Astrocyte of the cerebellum (primary cell): ENCODE measurements at regions not wholly inside any gene's neighbourhood (a gene's known extent, or its start where the extent isn't known, plus 50 kb on each side); places are given as distances from the start of the nearest gene placed in this dataset.

Experiments used
- DNase-seq: peaks from one replicate; pipeline ENCODE4 v3.0.0-alpha.2; 2011; ENCODE audit warnings: low read depth
- H3K4me3 ChIP-seq: 2 replicates; pipeline ENCODE4 v1.5.1; 2011; ENCODE audit warnings: mild to moderate bottlenecking, low read depth, low read length, moderate library complexity
- CTCF ChIP-seq: IDR thresholded peaks from 2 replicates; pipeline ENCODE4 v1.5.1; 2012; ENCODE audit warnings: low read length, low read depth, moderate library complexity, mild to moderate bottlenecking; ENCODE audit errors: missing control alignments
- in situ Hi-C: cut with HindIII; loops from 2 replicates; pipeline ENCODE4 v1.10.0; 2017; ENCODE audit warnings: low sequenced_read_pairs

GRCh38 chr9:34802916-34803315, 93.0 kb upstream of the CCL21 start:
- H3K4me3 ChIP-seq, result no peak overlapping the region
- no peak for DNase-seq
- no peak for TF ChIP-seq CTCF
- in situ Hi-C loops, result no loop called here

- no peak for DNase-seq
- no peak overlapping the region for H3K4me3 ChIP-seq
- in situ Hi-C loops, result no loop called here
- TF ChIP-seq CTCF, result no peak
Observed at GRCh38 chr9:34797367-34797766, 87.4 kb upstream of the CCL21 start.

GRCh38 chr9:34796924-34797323, 87.0 kb upstream of the CCL21 start:
- TF ChIP-seq CTCF, result no peak

GRCh38 chr9:34793428-34793827, 83.5 kb upstream of the CCL21 start:
- TF ChIP-seq CTCF, result no peak
- no peak overlapping the region for H3K4me3 ChIP-seq
- no peak for DNase-seq
- in situ Hi-C loops, result no loop called here

More at GRCh38 chr9:34796924-34797323, 87.0 kb upstream of the CCL21 start:
- H3K4me3 ChIP-seq, result no peak overlapping the region
- in situ Hi-C loops, result no loop called here
- DNase-seq, result no peak

- H3K4me3 ChIP-seq, result no peak overlapping the region
- no peak for TF ChIP-seq CTCF
- in situ Hi-C loops, result no loop called here
- DNase-seq, result no peak
Observed at GRCh38 chr9:34783951-34784487, 74.1 kb upstream of the CCL21 start.

GRCh38 chr9:34782372-34782771, 72.4 kb upstream of the CCL21 start:
- H3K4me3 ChIP-seq, result no peak overlapping the region
- in situ Hi-C loops, result no loop called here
- TF ChIP-seq CTCF, result no peak
- no peak for DNase-seq

GRCh38 chr9:34777666-34778065, 67.7 kb upstream of the CCL21 start:
- H3K4me3 ChIP-seq, result no peak overlapping the region
- TF ChIP-seq CTCF, result no peak
- in situ Hi-C loops, result no loop called here
- no peak for DNase-seq
